ENCODE measurements at regions not wholly inside any gene's neighbourhood (a gene's known extent, or its start where the extent isn't known, plus 50 kb on each side); places are given as distances from the start of the nearest gene placed in this dataset.

DNA sequence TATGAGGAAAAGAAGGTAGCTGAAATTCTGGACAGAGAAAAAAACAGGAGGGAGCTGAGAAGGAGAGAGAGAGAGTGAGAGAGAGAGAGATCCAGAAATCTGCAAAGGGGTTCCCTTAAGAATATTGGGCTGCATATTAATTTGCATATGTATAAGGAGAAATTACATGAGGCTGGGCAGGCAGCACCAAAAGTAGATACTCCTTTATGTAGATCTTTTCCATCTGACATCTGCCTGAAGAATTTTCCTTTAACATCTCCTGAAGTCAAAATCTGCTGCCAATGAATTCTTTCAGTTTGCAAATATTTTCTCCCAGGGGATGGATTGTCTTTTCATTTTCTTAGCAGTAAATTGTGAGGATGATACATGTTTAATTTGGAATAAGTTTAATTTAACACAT is 1365.3 kb downstream of the GATA3 start:
- Histone ChIP-seq H3K27me3 (ENCODE audit: control insufficient read depth, insufficient read depth, low read length) (no peaks in the 10 kb centered on the region), H3K4me1 (ENCODE audit: control insufficient read depth in 2 of 3, insufficient read depth in 2 of 3, low read depth in 1 of 3, low read length in 3 of 3) (no peaks in the 10 kb centered on the region), H3K4me3 (ENCODE audit: low read length in 3 of 3) (no peak overlapping the region), H3K9me3 (ENCODE audit: control insufficient read depth in 2 of 3, insufficient read depth in 1 of 3, low read length in 3 of 3) (no peaks in the 10 kb centered on the region), H3K27ac (ENCODE audit: low read depth in 2 of 2, low read length in 2 of 2) (no peak overlapping the region), H3K36me3 (ENCODE audit: control insufficient read depth in 2 of 3, insufficient read depth in 3 of 3, low read length in 3 of 3) (no peaks in the 10 kb centered on the region), H3K9ac (ENCODE audit: low read length in 3 of 3) (no peak overlapping the region)
- intact Hi-C loops (cut with DNase I): no loop called here
- DNase-seq (no peak), FAIRE-seq (no peak)
- TF ChIP-seq, protein P1, sequence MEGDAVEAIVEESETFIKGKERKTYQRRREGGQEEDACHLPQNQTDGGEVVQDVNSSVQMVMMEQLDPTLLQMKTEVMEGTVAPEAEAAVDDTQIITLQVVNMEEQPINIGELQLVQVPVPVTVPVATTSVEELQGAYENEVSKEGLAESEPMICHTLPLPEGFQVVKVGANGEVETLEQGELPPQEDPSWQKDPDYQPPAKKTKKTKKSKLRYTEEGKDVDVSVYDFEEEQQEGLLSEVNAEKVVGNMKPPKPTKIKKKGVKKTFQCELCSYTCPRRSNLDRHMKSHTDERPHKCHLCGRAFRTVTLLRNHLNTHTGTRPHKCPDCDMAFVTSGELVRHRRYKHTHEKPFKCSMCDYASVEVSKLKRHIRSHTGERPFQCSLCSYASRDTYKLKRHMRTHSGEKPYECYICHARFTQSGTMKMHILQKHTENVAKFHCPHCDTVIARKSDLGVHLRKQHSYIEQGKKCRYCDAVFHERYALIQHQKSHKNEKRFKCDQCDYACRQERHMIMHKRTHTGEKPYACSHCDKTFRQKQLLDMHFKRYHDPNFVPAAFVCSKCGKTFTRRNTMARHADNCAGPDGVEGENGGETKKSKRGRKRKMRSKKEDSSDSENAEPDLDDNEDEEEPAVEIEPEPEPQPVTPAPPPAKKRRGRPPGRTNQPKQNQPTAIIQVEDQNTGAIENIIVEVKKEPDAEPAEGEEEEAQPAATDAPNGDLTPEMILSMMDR (IDR thresholded peaks at IDR 0.05; ENCODE audit: borderline replicate concordance, extremely low read depth, insufficient read depth): no peak

DNA sequence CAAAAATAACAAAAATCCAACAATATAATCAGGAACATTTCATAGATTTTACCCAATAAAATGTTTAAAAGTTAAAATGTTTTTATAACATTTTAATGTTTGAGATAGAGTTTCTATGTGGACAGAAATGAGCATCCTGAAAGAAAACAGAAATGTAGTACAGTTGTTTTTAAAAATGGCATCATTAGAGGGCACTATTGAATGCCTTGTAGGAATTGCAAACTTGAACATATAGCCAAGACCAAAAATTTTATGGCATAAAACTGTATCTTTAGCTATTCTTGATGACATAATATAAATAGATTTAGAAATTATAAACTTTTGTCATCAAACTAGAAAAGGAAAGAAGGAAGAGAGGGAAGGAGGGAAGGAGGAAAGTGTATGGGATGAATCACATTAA is 1372.7 kb downstream of the GATA3 start:
- DNase-seq (no peak), FAIRE-seq (no peak)
- H3K36me3 ChIP-seq (ENCODE audit: control insufficient read depth in 2 of 3, insufficient read depth in 3 of 3, low read length in 3 of 3): no peaks in the 10 kb centered on the region
- no peak overlapping the region for H3K9ac ChIP-seq (ENCODE audit: low read length in 3 of 3)
- TF ChIP-seq, protein P1 (IDR thresholded peaks at IDR 0.05; ENCODE audit: borderline replicate concordance, extremely low read depth, insufficient read depth): no peak
- no peaks in the 10 kb centered on the region for H3K4me1 ChIP-seq (ENCODE audit: control insufficient read depth in 2 of 3, insufficient read depth in 2 of 3, low read depth in 1 of 3, low read length in 3 of 3)
- H3K27me3 ChIP-seq (ENCODE audit: control insufficient read depth, insufficient read depth, low read length): no peaks in the 10 kb centered on the region
- intact Hi-C loops (cut with DNase I): no loop called here
- H3K9me3 ChIP-seq (ENCODE audit: control insufficient read depth in 2 of 3, insufficient read depth in 1 of 3, low read length in 3 of 3): no peaks in the 10 kb centered on the region
- H3K27ac ChIP-seq (ENCODE audit: low read depth in 2 of 2, low read length in 2 of 2): no peak overlapping the region
- H3K4me3 ChIP-seq (ENCODE audit: low read length in 3 of 3): no peak overlapping the region

DNA sequence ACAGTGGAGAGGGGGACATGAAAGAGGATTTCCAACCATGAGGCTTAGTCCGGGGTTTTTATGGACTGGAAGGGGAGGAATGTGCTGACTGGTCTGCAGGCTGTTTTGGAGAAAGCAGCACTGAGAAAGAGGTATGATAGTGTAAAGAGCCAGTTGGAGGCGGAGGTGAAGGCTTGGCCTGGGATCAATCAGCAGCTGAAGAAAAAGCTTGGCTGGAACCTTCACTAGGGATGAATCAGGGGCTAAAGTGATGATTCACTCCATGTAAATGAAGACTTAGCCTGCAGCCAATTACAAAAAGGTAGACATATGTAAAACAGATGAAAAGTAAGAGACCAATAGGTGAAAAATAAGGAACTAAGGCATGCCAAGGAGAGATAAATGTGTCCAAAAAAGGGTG is 1382.6 kb downstream of the GATA3 start:
- intact Hi-C loops (cut with DNase I): no loop called here
- Histone ChIP-seq H3K4me3 (ENCODE audit: low read length in 3 of 3) (no peak overlapping the region), H3K9me3 (ENCODE audit: control insufficient read depth in 2 of 3, insufficient read depth in 1 of 3, low read length in 3 of 3) (no peaks in the 10 kb centered on the region), H3K36me3 (ENCODE audit: control insufficient read depth in 2 of 3, insufficient read depth in 3 of 3, low read length in 3 of 3) (no peaks in the 10 kb centered on the region), H3K27me3 (ENCODE audit: control insufficient read depth, insufficient read depth, low read length) (no peaks in the 10 kb centered on the region), H3K9ac (ENCODE audit: low read length in 3 of 3) (no peak overlapping the region), H3K4me1 (ENCODE audit: control insufficient read depth in 2 of 3, insufficient read depth in 2 of 3, low read depth in 1 of 3, low read length in 3 of 3) (no peaks in the 10 kb centered on the region), H3K27ac (ENCODE audit: low read depth in 2 of 2, low read length in 2 of 2) (no peak overlapping the region)
- FAIRE-seq (no peak), DNase-seq (no peak)
- TF ChIP-seq, protein P1 (IDR thresholded peaks at IDR 0.05; ENCODE audit: borderline replicate concordance, extremely low read depth, insufficient read depth): no peak

DNA sequence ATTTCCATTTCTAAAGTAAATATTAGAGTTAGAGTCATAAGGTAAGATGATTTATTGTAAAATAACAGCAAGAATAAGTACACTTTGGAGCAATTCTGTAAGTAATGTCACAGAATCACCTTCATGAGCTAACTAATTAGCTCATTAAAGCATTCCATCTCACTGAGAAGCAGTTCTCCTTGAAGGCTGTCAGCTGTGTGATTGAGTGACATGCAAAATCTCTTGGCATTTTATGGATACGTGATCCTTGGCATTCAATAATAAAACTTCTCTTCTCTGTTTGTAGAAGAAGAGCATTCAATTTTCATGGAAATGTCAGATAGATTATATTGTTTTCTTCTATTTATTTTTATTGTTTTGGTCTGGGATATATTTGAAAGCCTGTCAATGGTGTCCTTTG is 1389.3 kb downstream of the GATA3 start:
- no peak overlapping the region for H3K4me3 ChIP-seq (ENCODE audit: low read length in 3 of 3)
- FAIRE-seq: no peak
- H3K4me1 ChIP-seq (ENCODE audit: control insufficient read depth in 2 of 3, insufficient read depth in 2 of 3, low read depth in 1 of 3, low read length in 3 of 3): no peaks in the 10 kb centered on the region
- intact Hi-C loops (cut with DNase I): no loop called here
- no peak overlapping the region for H3K27ac ChIP-seq (ENCODE audit: low read depth in 2 of 2, low read length in 2 of 2)
- no peak overlapping the region for H3K9ac ChIP-seq (ENCODE audit: low read length in 3 of 3)
- TF ChIP-seq, protein P1 (IDR thresholded peaks at IDR 0.05; ENCODE audit: borderline replicate concordance, extremely low read depth, insufficient read depth): no peak
- H3K27me3 ChIP-seq (ENCODE audit: control insufficient read depth, insufficient read depth, low read length): no peaks in the 10 kb centered on the region
- H3K9me3 ChIP-seq (ENCODE audit: control insufficient read depth in 2 of 3, insufficient read depth in 1 of 3, low read length in 3 of 3): no peaks in the 10 kb centered on the region
- H3K36me3 ChIP-seq (ENCODE audit: control insufficient read depth in 2 of 3, insufficient read depth in 3 of 3, low read length in 3 of 3): no peaks in the 10 kb centered on the region
- no peak for DNase-seq

Data from kidney (tissue), 13 donors.